Mesenchymal stem cell (in vitro differentiated cells and primary cell): ENCODE measurements at regions not wholly inside any gene's neighbourhood (a gene's known extent, or its start where the extent isn't known, plus 50 kb on each side); places are given as distances from the start of the nearest gene placed in this dataset.

Source experiments
- DNase-seq: peaks from one replicate; pipeline ENCODE4 v3.0.0-alpha.2; 2013
- H2AFZ ChIP-seq: one replicate; pipeline ENCODE4 v1.6.1; 2013; ENCODE audit warnings: low read depth, mild to moderate bottlenecking, control low read depth, inconsistent platforms, low read length, moderate library complexity
- H2AK5ac ChIP-seq: 2 replicates; pipeline ENCODE4 v1.6.1; 2013; ENCODE audit warnings: low read length, moderate library complexity, mild to moderate bottlenecking, inconsistent platforms; ENCODE audit not compliant: severe bottlenecking
- H2BK120ac ChIP-seq: one replicate; pipeline ENCODE4 v1.6.1; 2013; ENCODE audit warnings: low read depth, mild to moderate bottlenecking, inconsistent platforms, low read length, moderate library complexity
- H2BK12ac ChIP-seq, 2 experiments: one replicate each; pipeline ENCODE4 v1.6.1; 2013; ENCODE audit warnings: inconsistent platforms in 2 of 2, low read length in 2 of 2, mild to moderate bottlenecking in 2 of 2, moderate library complexity in 2 of 2, control low read depth in 1 of 2
- H2BK15ac ChIP-seq: one replicate; pipeline ENCODE4 v1.6.1; 2013; ENCODE audit warnings: mild to moderate bottlenecking, low read depth, inconsistent platforms; ENCODE audit not compliant: poor library complexity, severe bottlenecking
- H2BK5ac ChIP-seq: 2 replicates; pipeline ENCODE4 v1.6.1; 2013; ENCODE audit warnings: low read depth, mild to moderate bottlenecking, low read length, control low read depth, inconsistent platforms; ENCODE audit not compliant: poor library complexity, severe bottlenecking
- H3K14ac ChIP-seq, 2 experiments: one replicate each; pipeline ENCODE4 v1.6.1; 2013; ENCODE audit warnings: inconsistent platforms in 2 of 2, low read length in 2 of 2, control low read depth in 1 of 2, mild to moderate bottlenecking in 1 of 2, moderate library complexity in 1 of 2
- H3K18ac ChIP-seq, 2 experiments: one replicate each; pipeline ENCODE4 v1.6.1; 2013; ENCODE audit warnings: inconsistent platforms in 2 of 2, low read length in 2 of 2, control low read depth in 1 of 2, low read depth in 1 of 2, mild to moderate bottlenecking in 1 of 2
- H3K23ac ChIP-seq, 2 experiments: one replicate each; pipeline ENCODE4 v1.6.1; 2013; ENCODE audit warnings: inconsistent platforms in 2 of 2, low read length in 2 of 2, mild to moderate bottlenecking in 2 of 2, moderate library complexity in 2 of 2, control low read depth in 1 of 2
- H3K27ac ChIP-seq: 2 replicates; pipeline ENCODE4 v1.5.1; 2013; ENCODE audit warnings: mild to moderate bottlenecking, moderate library complexity, low read length, control low read depth, inconsistent platforms; ENCODE audit not compliant: poor library complexity, severe bottlenecking
- H3K27me3 ChIP-seq, 2 experiments: 2 replicates each; pipeline versions ENCODE4 v1.6.1 to v1.7.0; 2013; ENCODE audit warnings: low read length in 2 of 2, mild to moderate bottlenecking in 2 of 2, moderate library complexity in 2 of 2, control low read depth in 1 of 2, inconsistent platforms in 1 of 2; ENCODE audit not compliant: control insufficient read depth in 1 of 2, insufficient read depth in 1 of 2
- H3K36me3 ChIP-seq, 2 experiments: 2 replicates each; pipeline versions ENCODE4 v1.6.1 to v1.7.0; 2013; ENCODE audit warnings: low read length in 2 of 2, control low read depth in 1 of 2, inconsistent platforms in 1 of 2, low read depth in 1 of 2, mild to moderate bottlenecking in 1 of 2; ENCODE audit not compliant: insufficient read depth in 2 of 2, control insufficient read depth in 1 of 2
- H3K4ac ChIP-seq, 2 experiments: one replicate each; pipeline ENCODE4 v1.6.1; 2013; ENCODE audit warnings: inconsistent platforms in 2 of 2, low read length in 2 of 2, mild to moderate bottlenecking in 2 of 2, moderate library complexity in 2 of 2, control low read depth in 1 of 2, low read depth in 1 of 2
- H3K4me1 ChIP-seq: 2 replicates; pipeline ENCODE4 v1.6.1; 2013; ENCODE audit warnings: low read depth, low read length, control low read depth; ENCODE audit not compliant: control insufficient read depth, insufficient read depth
- H3K4me2 ChIP-seq: 2 replicates; pipeline ENCODE4 v1.6.1; 2013; ENCODE audit warnings: low read length, mild to moderate bottlenecking, inconsistent platforms; ENCODE audit not compliant: poor library complexity, severe bottlenecking
- H3K4me3 ChIP-seq, 2 experiments: 2 replicates each; pipeline versions ENCODE4 v1.5.1 to v1.7.0; 2013; ENCODE audit warnings: low read length in 2 of 2, mild to moderate bottlenecking in 2 of 2, control low read depth in 1 of 2, low read depth in 1 of 2; ENCODE audit not compliant: insufficient read depth in 1 of 2
- H3K79me1 ChIP-seq: replicated peaks from 2 replicates; pipeline ENCODE4 v1.6.1; 2013; ENCODE audit warnings: mild to moderate bottlenecking, control low read depth, low read length, inconsistent platforms; ENCODE audit not compliant: poor library complexity, severe bottlenecking
- H3K9ac ChIP-seq: 2 replicates; pipeline ENCODE4 v1.7.0; 2013; ENCODE audit warnings: mild to moderate bottlenecking, low read length, moderate library complexity
- H3K9me3 ChIP-seq: 2 replicates; pipeline ENCODE4 v1.7.0; 2013; ENCODE audit warnings: mild to moderate bottlenecking, low read length; ENCODE audit not compliant: control insufficient read depth
- H4K8ac ChIP-seq: one replicate; pipeline ENCODE4 v1.6.1; 2013; ENCODE audit warnings: inconsistent platforms, mild to moderate bottlenecking, low read length, moderate library complexity
- H4K91ac ChIP-seq: one replicate; pipeline ENCODE4 v1.6.1; 2013; ENCODE audit warnings: mild to moderate bottlenecking, low read length, inconsistent platforms
- WGBS: methylation state at CpG from one replicate; pipeline ENCODE4 v1.1.7; 2013; ENCODE audit warnings: mixed read lengths; 5-methylcytosine and 5-hydroxymethylcytosine counted together

GRCh38 chr10:57494486-57494885, 773.2 kb downstream of the IPMK start:
- Histone ChIP-seq H3K23ac (no peak overlapping the region), H3K4me1 (no peaks in the 10 kb centered on the region), H3K79me1 (no peaks in the 10 kb centered on the region), H3K4me2 (no peak overlapping the region), H2BK15ac (no peak overlapping the region), H4K91ac (no peak overlapping the region), H4K8ac (no peak overlapping the region), H2AK5ac (no peak overlapping the region), H3K27ac (no peak overlapping the region), H2BK5ac (no peak overlapping the region), H3K9me3 (no peaks in the 10 kb centered on the region), H3K4ac (no peak overlapping the region), H2AFZ (no peak overlapping the region), H3K9ac (no peak overlapping the region), H3K18ac (no peak overlapping the region), H3K4me3 (no peak overlapping the region), H3K14ac (no peak overlapping the region), H2BK12ac (no peak overlapping the region), H3K27me3 (no peaks in the 10 kb centered on the region), H2BK120ac (no peak overlapping the region), H3K36me3 (no peaks in the 10 kb centered on the region)
- no peak for DNase-seq
- WGBS: 83% methylated on average over 2 of the region's 2 CpGs

- Histone ChIP-seq H3K4me3 (no peak overlapping the region), H3K27ac (no peak overlapping the region), H3K9me3 (no peaks in the 10 kb centered on the region), H2BK5ac (no peak overlapping the region), H3K18ac (no peak overlapping the region), H3K36me3 (no peaks in the 10 kb centered on the region), H2AK5ac (no peak overlapping the region), H4K91ac (no peak overlapping the region), H3K9ac (no peak overlapping the region), H3K4me2 (no peak overlapping the region), H3K4me1 (no peaks in the 10 kb centered on the region), H3K14ac (no peak overlapping the region), H2AFZ (no peak overlapping the region), H3K23ac (no peak overlapping the region), H4K8ac (no peak overlapping the region), H2BK12ac (no peak overlapping the region), H3K4ac (no peak overlapping the region), H2BK120ac (no peak overlapping the region), H3K79me1 (no peaks in the 10 kb centered on the region), H2BK15ac (no peak overlapping the region), H3K27me3 (no peaks in the 10 kb centered on the region)
- no peak for DNase-seq
- 52% methylated on average over 1 of the region's 1 CpG for WGBS
Measured at GRCh38 chr10:57482259-57482658, 785.4 kb downstream of the IPMK start.

DNA sequence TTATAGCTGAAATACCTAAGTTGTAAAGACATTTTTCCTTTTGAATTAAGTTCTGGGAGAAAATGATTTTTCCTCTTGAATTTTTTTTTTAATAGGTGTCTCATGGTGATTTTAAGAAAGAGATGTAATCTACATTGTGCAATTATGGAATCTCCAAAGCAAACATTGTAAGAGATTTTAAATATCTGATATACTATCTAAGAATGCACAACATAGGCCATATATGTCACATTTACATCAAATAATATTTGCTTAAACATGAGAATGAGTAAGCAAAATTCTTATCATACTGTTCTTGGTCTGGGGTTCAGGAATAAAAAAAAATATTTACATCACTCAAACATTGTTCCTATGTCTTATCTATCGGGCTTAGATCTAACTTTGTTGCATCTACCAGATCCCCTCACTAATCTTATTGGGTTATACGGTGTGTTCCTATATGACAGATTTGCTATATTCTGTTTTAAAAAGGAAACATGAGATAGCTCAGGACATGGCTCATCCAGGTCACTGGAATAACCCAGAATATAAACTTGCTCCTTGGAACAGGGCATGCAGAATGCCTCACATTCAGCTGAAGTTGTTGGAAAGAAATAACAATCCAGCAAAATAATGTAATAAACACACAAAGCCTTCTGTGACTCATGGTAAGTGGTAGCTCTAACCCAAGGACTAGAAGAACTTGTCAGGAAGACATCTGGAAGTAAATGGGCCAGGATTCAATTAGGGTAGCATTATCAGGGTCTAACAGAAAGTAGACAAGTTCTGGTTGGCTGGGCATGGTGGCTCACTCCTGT, 794.7 kb downstream of the IPMK start:
- no peaks in the 10 kb centered on the region for H3K36me3 ChIP-seq
- H3K23ac ChIP-seq: no peak overlapping the region

DNA sequence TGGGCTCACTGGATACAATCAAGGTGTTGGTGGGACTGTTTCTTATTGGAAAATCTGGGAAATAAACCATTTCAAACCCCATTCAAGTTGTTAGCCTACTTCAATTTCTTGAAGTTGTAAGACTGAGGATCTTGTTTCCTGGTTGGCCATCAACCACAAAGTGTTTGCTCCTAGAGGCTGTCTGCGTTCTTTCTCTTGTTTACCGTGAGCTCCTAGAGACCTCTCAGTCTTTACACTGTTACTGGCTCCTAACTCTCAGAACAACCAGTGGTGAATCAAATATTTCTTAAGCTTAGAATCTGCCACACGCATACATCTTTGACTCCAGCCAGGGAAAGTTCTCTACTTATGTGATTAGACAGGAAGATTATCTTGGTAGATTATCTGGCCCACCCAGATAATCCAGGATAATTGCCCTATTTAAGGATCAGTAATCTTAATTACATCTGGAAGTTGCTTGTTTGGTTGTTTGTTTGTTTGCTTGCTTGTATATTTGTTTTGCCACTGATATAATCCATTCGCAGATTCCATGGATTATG, 798.7 kb downstream of the IPMK start:
- no peak overlapping the region for H4K8ac ChIP-seq
- H3K4me1 ChIP-seq: no peaks in the 10 kb centered on the region
- no peak overlapping the region for H3K4ac ChIP-seq
- no peak overlapping the region for H2BK5ac ChIP-seq
- no peak overlapping the region for H3K18ac ChIP-seq
- H3K27ac ChIP-seq: no peak overlapping the region
- no peaks in the 10 kb centered on the region for H3K79me1 ChIP-seq
- H3K36me3 ChIP-seq: no peaks in the 10 kb centered on the region
- H3K23ac ChIP-seq: no peak overlapping the region
- H4K91ac ChIP-seq: no peak overlapping the region
- no peak overlapping the region for H2AK5ac ChIP-seq
- no peak overlapping the region for H3K9ac ChIP-seq
- no peaks in the 10 kb centered on the region for H3K9me3 ChIP-seq
- H2BK15ac ChIP-seq: no peak overlapping the region
- 49% methylated on average over 2 of the region's 4 CpGs for WGBS
- no peaks in the 10 kb centered on the region for H3K27me3 ChIP-seq
- H2BK12ac ChIP-seq: no peak overlapping the region
- no peak overlapping the region for H3K4me3 ChIP-seq
- H2AFZ ChIP-seq: no peak overlapping the region
- no peak for DNase-seq
- H3K14ac ChIP-seq: no peak overlapping the region
- H2BK120ac ChIP-seq: no peak overlapping the region
- no peak overlapping the region for H3K4me2 ChIP-seq

More for the DNA sequence above, 794.7 kb downstream of the IPMK start:
- Histone ChIP-seq H3K9me3 (no peaks in the 10 kb centered on the region), H2BK12ac (no peak overlapping the region), H3K18ac (no peak overlapping the region), H2BK15ac (no peak overlapping the region), H3K4ac (no peak overlapping the region), H4K8ac (no peak overlapping the region), H2BK5ac (no peak overlapping the region), H2AFZ (no peak overlapping the region), H3K9ac (no peak overlapping the region), H3K79me1 (no peaks in the 10 kb centered on the region), H3K4me2 (no peak overlapping the region), H3K4me3 (no peak overlapping the region), H2BK120ac (no peak overlapping the region), H3K14ac (no peak overlapping the region), H4K91ac (no peak overlapping the region), H3K27ac (no peak overlapping the region), H3K4me1 (no peaks in the 10 kb centered on the region), H2AK5ac (no peak overlapping the region), H3K27me3 (no peaks in the 10 kb centered on the region)
- WGBS: no CpG with 5 or more reads among the region's 2 CpGs
- DNase-seq: no peak
